PC-3 (cell line): ENCODE measurements at regions not wholly inside any gene's neighbourhood (a gene's known extent, or its start where the extent isn't known, plus 50 kb on each side); places are given as distances from the start of the nearest gene placed in this dataset.

Experiments
- ATAC-seq: fragments of 200-7000 bp; cut with Tn5 transposase; 2 replicates; pipeline ENCODE4 v1.9.1; 2020; ENCODE audit warnings: mild to moderate bottlenecking, moderate library complexity
- BruUV-seq: library from RNA; stranded (reverse); fragments of 400-500 nt; replicated peaks from 2 replicates; lab custom pipeline; 2021; lab: Mats Ljungman, UMichigan
- CTCF ChIA-PET: fragments of 300-600 bp; sonication (Branson Sonifier 250); formaldehyde crosslinking; loops from one replicate; lab custom pipeline; 2022; ENCODE audit warnings: antibody characterized with exemption; lab: Charles Lee
- POLR2A ChIA-PET: fragments of 300-600 bp; sonication (Branson Sonifier 250); formaldehyde crosslinking; loops from one replicate; lab custom pipeline; 2022; ENCODE audit warnings: antibody characterized with exemption; ENCODE audit not compliant: unreplicated experiment; lab: Charles Lee
- DNase-seq: peaks from one replicate; pipeline ENCODE4 v3.0.0-alpha.2; 2015
- H2AFZ ChIP-seq: fragments of 300-600 bp; sonication (generic); 2 replicates; pipeline ENCODE4 v1.6.0; 2016; ENCODE audit warnings: antibody characterized with exemption, low read length
- H3F3A ChIP-seq: fragments of 300-600 bp; sonication (generic); one replicate; pipeline ENCODE4 v1.6.0; 2017; ENCODE audit warnings: antibody characterized with exemption, low read length, control low read depth, mild to moderate bottlenecking; ENCODE audit not compliant: unreplicated experiment
- H3K27ac ChIP-seq: fragments of 300-600 bp; sonication (generic); 2 replicates; pipeline ENCODE4 v1.5.1; 2016; ENCODE audit warnings: mild to moderate bottlenecking, low read length
- H3K27me3 ChIP-seq: fragments of 300-600 bp; sonication (generic); 2 replicates; pipeline ENCODE4 v1.6.1; 2016; ENCODE audit warnings: low read length, mixed read lengths
- H3K36me3 ChIP-seq: fragments of 300-600 bp; sonication (generic); 2 replicates; pipeline ENCODE4 v1.6.1; 2016; ENCODE audit warnings: low read depth, mixed run types, low read length, mixed read lengths
- H3K4me1 ChIP-seq: fragments of 300-600 bp; sonication (generic); 2 replicates; pipeline ENCODE4 v1.5.1; 2016; ENCODE audit warnings: low read length; ENCODE audit not compliant: insufficient read depth
- H3K4me2 ChIP-seq: fragments of 300-600 bp; sonication (generic); 2 replicates; pipeline ENCODE4 v1.6.0; 2016; ENCODE audit warnings: low read length
- H3K4me3 ChIP-seq: fragments of 300-600 bp; sonication (generic); 2 replicates; pipeline ENCODE4 v1.5.1; 2016; ENCODE audit warnings: mild to moderate bottlenecking, low read length, mixed read lengths
- H3K79me2 ChIP-seq: fragments of 300-600 bp; sonication (generic); 2 replicates; pipeline ENCODE4 v1.6.1; 2017; ENCODE audit warnings: low read length, mixed read lengths
- H3K9ac ChIP-seq: fragments of 300-600 bp; sonication (generic); 2 replicates; pipeline ENCODE4 v1.6.0; 2016; ENCODE audit warnings: mild to moderate bottlenecking, low read length
- H3K9me2 ChIP-seq: fragments of 300-600 bp; sonication (generic); replicated peaks from 2 replicates; pipeline ENCODE4 v1.6.1; 2016; ENCODE audit warnings: mixed run types, low read length, mixed read lengths
- H3K9me3 ChIP-seq: fragments of 300-600 bp; sonication (generic); 2 replicates; pipeline ENCODE4 v1.6.1; 2016; ENCODE audit warnings: low read length, mixed read lengths
- H4K20me1 ChIP-seq: fragments of 300-600 bp; sonication (generic); 2 replicates; pipeline ENCODE4 v1.6.1; 2016; ENCODE audit warnings: low read length, mixed read lengths
- EZH2 ChIP-seq: fragments of 300-600 bp; sonication (generic); IDR thresholded peaks from one replicate; pipeline ENCODE4 v1.6.1; 2017; ENCODE audit warnings: antibody characterized with exemption, mild to moderate bottlenecking, low read length; ENCODE audit not compliant: unreplicated experiment
- EZH2phosphoT487 ChIP-seq: fragments of 300-600 bp; sonication (generic); IDR thresholded peaks from 2 replicates; pipeline ENCODE4 v1.6.1; 2018; ENCODE audit warnings: mild to moderate bottlenecking, antibody characterized with exemption, low read length, borderline replicate concordance
- intact Hi-C: fragments of 100-400 bp; cut with micrococcal nuclease; formaldehyde crosslinking; loops from 2 replicates; pipeline ENCODE4 v1.9.0; 2023
- TF ChIP-seq, protein P1 (sequence below): fragments of 300-600 bp; sonication (generic); conservative IDR thresholded peaks from 2 replicates; pipeline ENCODE4 v1.5.1; 2017; ENCODE audit warnings: antibody characterized with exemption, low read depth, mild to moderate bottlenecking, low read length

DNA sequence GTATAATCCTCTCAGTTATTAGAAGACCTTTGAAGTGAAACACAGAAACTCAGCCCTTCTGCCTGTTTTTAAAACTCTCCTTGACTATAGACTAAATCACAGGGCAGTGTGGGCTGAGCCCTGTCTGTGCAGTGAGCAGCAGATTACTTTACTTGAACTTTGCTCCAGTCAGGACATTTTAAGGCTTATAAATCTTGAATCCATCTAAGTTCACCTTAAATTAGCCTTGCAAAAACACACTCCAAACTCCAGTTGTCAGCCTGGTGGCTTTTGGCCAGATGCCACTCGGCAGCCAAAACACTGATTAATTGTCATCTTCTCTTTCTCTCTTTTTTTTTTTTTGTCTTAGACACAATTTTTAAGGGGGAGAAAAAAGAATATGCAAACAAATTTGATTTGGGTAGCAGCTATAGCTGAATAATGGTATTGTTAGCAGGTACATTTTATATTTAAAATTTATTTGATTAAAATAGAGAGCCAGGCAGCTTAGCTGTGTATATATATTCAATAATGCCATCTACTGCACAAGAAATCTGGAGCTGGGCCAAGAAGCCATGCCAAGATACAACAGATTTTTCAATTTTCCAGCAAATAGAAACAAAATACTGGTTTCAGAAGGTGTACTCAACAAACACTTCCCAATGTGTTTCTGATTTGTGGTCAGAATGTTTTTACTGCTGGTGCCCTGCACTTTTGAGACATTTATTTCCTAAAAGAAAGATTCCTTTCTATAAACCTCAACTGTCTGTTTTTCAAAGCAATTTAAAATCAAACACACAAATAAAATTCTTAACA lies 247.7 kb downstream of the TFEC start:
- TF ChIP-seq EZH2 (no peak), EZH2phosphoT487 (no peak)
- TF ChIP-seq, protein P1, sequence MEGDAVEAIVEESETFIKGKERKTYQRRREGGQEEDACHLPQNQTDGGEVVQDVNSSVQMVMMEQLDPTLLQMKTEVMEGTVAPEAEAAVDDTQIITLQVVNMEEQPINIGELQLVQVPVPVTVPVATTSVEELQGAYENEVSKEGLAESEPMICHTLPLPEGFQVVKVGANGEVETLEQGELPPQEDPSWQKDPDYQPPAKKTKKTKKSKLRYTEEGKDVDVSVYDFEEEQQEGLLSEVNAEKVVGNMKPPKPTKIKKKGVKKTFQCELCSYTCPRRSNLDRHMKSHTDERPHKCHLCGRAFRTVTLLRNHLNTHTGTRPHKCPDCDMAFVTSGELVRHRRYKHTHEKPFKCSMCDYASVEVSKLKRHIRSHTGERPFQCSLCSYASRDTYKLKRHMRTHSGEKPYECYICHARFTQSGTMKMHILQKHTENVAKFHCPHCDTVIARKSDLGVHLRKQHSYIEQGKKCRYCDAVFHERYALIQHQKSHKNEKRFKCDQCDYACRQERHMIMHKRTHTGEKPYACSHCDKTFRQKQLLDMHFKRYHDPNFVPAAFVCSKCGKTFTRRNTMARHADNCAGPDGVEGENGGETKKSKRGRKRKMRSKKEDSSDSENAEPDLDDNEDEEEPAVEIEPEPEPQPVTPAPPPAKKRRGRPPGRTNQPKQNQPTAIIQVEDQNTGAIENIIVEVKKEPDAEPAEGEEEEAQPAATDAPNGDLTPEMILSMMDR = no peak
- intact Hi-C loops = no loop called here
- CTCF ChIA-PET = no interaction called here
- no peaks in the 10 kb centered on the region for H3K9me3 ChIP-seq
- no TSS peak for BruUV-seq
- no peak overlapping the region for H3K27ac ChIP-seq
- H3K4me2 ChIP-seq = no peak overlapping the region
- no peak overlapping the region for H3K4me3 ChIP-seq
- no peak overlapping the region for H3K9ac ChIP-seq
- no peaks in the 10 kb centered on the region for H3K36me3 ChIP-seq
- DNase-seq (no peak), ATAC-seq (no peak)
- H3K27me3 ChIP-seq = peaks cover 40% of the 10 kb centered on the region
- POLR2A ChIA-PET = no interaction called here
- no peaks in the 10 kb centered on the region for H3F3A ChIP-seq
- H3K9me2 ChIP-seq = no peaks in the 10 kb centered on the region
- no peaks in the 10 kb centered on the region for H3K4me1 ChIP-seq
- no peak overlapping the region for H2AFZ ChIP-seq
- H4K20me1 ChIP-seq = no peaks in the 10 kb centered on the region
- H3K79me2 ChIP-seq = no peaks in the 10 kb centered on the region

GRCh38 chr7:115779561-115779960 lies 251.0 kb downstream of the TFEC start:
- Histone ChIP-seq H3K9ac (no peak overlapping the region), H3K4me3 (no peak overlapping the region), H2AFZ (no peak overlapping the region), H3K9me2 (no peaks in the 10 kb centered on the region), H4K20me1 (no peaks in the 10 kb centered on the region), H3K4me2 (no peak overlapping the region), H3K36me3 (no peaks in the 10 kb centered on the region), H3F3A (no peaks in the 10 kb centered on the region), H3K27me3 (peaks cover 32% of the 10 kb centered on the region), H3K79me2 (no peaks in the 10 kb centered on the region), H3K27ac (no peak overlapping the region), H3K4me1 (no peaks in the 10 kb centered on the region), H3K9me3 (no peaks in the 10 kb centered on the region)
- BruUV-seq = no TSS peak
- TF ChIP-seq, protein P1 = no peak
- TF ChIP-seq EZH2 = no peak
- no peak for TF ChIP-seq EZH2phosphoT487
- DNase-seq (no peak), ATAC-seq (no peak)
- intact Hi-C loops = no loop called here
- ChIA-PET CTCF (no interaction called here), POLR2A (no interaction called here)

DNA sequence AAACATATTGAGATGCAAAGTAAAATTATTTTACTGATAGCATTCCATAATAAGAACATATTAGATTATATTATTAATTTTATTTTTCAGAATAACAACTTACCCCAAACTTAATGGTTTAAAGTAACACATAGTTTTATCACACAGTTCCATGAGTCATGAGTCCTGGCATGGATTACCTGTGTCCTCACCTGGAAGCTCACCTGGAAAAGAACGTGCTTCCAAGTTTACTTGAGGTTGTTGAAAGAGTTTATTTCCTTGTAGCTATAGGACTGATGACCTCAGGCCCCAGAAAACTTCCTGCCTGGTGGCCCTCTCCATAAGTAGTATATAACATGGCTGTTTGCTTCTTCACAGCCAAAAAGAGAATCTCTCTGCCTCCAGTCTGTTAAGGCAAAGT lies 254.6 kb downstream of the TFEC start:
- no peak for ATAC-seq
- TF ChIP-seq EZH2phosphoT487 (no peak), EZH2 (no peak)
- TF ChIP-seq, protein P1 = no peak
- H3K9ac ChIP-seq = no peak overlapping the region
- H2AFZ ChIP-seq = no peak overlapping the region
- H4K20me1 ChIP-seq = no peaks in the 10 kb centered on the region
- no TSS peak for BruUV-seq
- POLR2A ChIA-PET = no interaction called here
- no peaks in the 10 kb centered on the region for H3K79me2 ChIP-seq
- DNase-seq = no peak
- no peaks in the 10 kb centered on the region for H3K9me3 ChIP-seq
- peaks cover 37% of the 10 kb centered on the region for H3K27me3 ChIP-seq
- H3K4me1 ChIP-seq = no peaks in the 10 kb centered on the region
- H3K4me2 ChIP-seq = no peak overlapping the region
- no peaks in the 10 kb centered on the region for H3K36me3 ChIP-seq
- CTCF ChIA-PET = no interaction called here
- H3F3A ChIP-seq = no peaks in the 10 kb centered on the region
- no peak overlapping the region for H3K4me3 ChIP-seq
- no peak overlapping the region for H3K27ac ChIP-seq
- intact Hi-C loops = no loop called here
- H3K9me2 ChIP-seq = no peaks in the 10 kb centered on the region
